Breast epithelium (tissue), 4 donors: ENCODE measurements at regions not wholly inside any gene's neighbourhood (a gene's known extent, or its start where the extent isn't known, plus 50 kb on each side); places are given as distances from the start of the nearest gene placed in this dataset.
"Not testable (repeated sequence)": the region's sequence is repeated elsewhere in the genome, so short reads cannot be mapped to it uniquely, and the experiment has no call there.

Experiments used
- DNase-seq, 2 donors: peaks; one replicate each; pipeline ENCODE4 v3.0.0-alpha.2; 2019; ENCODE audit warnings: low spot score in 2 of 2
- H3K27ac ChIP-seq, 2 donors: fragments of 200-600 bp; sonication (generic) in 1 of 2; one replicate each; pipeline ENCODE4 v1.5.1; 2016 to 2019; ENCODE audit warnings: mild to moderate bottlenecking in 1 of 2
- H3K27me3 ChIP-seq, 2 donors: fragments of 200-600 bp; sonication (generic) in 1 of 2; one replicate each; pipeline versions ENCODE4 v1.5.1 to v1.6.0; 2017 to 2019; ENCODE audit warnings: control low read depth in 1 of 2, mild to moderate bottlenecking in 1 of 2
- H3K36me3 ChIP-seq: fragments of 200-600 bp; one replicate; pipeline ENCODE4 v1.5.1; 2019
- H3K4me1 ChIP-seq, 2 donors: fragments of 200-600 bp; sonication (generic); one replicate each; pipeline ENCODE4 v1.5.1; 2016 to 2019; ENCODE audit warnings: control low read depth in 1 of 2
- H3K4me3 ChIP-seq, 3 donors: fragments of 200-600 bp; sonication (generic); 1 replicate in 2 of 3; 2 replicates in 1 of 3; pipeline ENCODE4 v1.5.1; 2016 to 2019; ENCODE audit warnings: mild to moderate bottlenecking in 3 of 3, moderate library complexity in 2 of 3
- H3K9me3 ChIP-seq, 2 donors: fragments of 200-600 bp; sonication (generic) in 1 of 2; one replicate each; pipeline ENCODE4 v1.5.1; 2016 to 2019; ENCODE audit warnings: control low read depth in 1 of 2
- POLR2A ChIP-seq: fragments of 450-650 bp; IDR thresholded peaks from one replicate; pipeline ENCODE4 v1.6.1; 2016; ENCODE audit warnings: antibody characterized with exemption, mild to moderate bottlenecking, moderate library complexity
- POLR2AphosphoS5 ChIP-seq, 3 donors: sonication (generic); formaldehyde crosslinking; IDR thresholded peaks; one replicate each; pipeline ENCODE4 v1.6.1; 2017; ENCODE audit warnings: antibody characterized with exemption in 3 of 3
- intact Hi-C: fragments of 100-400 bp; cut with DNase I; formaldehyde crosslinking; loops from one replicate; pipeline ENCODE4 v1.15.1; 2023; ENCODE audit warnings: low total_unique reads
- TF ChIP-seq, protein P1 (sequence below), 3 donors: fragments of 450-650 bp; IDR thresholded peaks; one replicate each; pipeline ENCODE4 v1.5.1; 2016 to 2017; ENCODE audit warnings: antibody characterized with exemption in 3 of 3, mild to moderate bottlenecking in 3 of 3, moderate library complexity in 3 of 3

DNA sequence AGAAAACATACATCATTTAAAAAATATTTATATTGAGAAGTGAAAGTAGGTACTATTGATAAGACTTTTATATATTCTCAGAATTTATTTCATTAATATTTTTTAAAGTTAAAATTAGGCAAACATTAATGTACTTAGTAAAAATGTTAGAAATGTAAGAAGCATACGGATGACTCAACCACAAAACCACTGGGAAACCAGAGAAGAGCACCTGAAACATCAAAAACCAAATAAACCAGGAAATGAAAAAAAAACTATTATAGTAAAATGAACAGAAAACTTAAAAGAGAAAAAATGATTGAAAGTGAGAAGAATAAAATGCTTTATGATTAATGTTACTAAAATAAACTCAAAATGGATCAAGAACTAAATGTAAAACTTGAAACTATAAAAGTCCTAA is 233.2 kb upstream of the DAB2 start:
- Histone ChIP-seq H3K4me3 (no peak overlapping the region), H3K9me3 (no peaks in the 10 kb centered on the region), H3K36me3 (no peaks in the 10 kb centered on the region), H3K4me1 (no peaks in the 10 kb centered on the region), H3K27me3 (no peaks in the 10 kb centered on the region), H3K27ac (no peak overlapping the region)
- TF ChIP-seq POLR2AphosphoS5 (IDR thresholded peaks at IDR 0.05) (no peak), POLR2A (no peak)
- TF ChIP-seq, protein P1, sequence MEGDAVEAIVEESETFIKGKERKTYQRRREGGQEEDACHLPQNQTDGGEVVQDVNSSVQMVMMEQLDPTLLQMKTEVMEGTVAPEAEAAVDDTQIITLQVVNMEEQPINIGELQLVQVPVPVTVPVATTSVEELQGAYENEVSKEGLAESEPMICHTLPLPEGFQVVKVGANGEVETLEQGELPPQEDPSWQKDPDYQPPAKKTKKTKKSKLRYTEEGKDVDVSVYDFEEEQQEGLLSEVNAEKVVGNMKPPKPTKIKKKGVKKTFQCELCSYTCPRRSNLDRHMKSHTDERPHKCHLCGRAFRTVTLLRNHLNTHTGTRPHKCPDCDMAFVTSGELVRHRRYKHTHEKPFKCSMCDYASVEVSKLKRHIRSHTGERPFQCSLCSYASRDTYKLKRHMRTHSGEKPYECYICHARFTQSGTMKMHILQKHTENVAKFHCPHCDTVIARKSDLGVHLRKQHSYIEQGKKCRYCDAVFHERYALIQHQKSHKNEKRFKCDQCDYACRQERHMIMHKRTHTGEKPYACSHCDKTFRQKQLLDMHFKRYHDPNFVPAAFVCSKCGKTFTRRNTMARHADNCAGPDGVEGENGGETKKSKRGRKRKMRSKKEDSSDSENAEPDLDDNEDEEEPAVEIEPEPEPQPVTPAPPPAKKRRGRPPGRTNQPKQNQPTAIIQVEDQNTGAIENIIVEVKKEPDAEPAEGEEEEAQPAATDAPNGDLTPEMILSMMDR (IDR thresholded peaks at IDR 0.05) = no peak
- intact Hi-C loops = no loop called here
- DNase-seq = no peak

DNA sequence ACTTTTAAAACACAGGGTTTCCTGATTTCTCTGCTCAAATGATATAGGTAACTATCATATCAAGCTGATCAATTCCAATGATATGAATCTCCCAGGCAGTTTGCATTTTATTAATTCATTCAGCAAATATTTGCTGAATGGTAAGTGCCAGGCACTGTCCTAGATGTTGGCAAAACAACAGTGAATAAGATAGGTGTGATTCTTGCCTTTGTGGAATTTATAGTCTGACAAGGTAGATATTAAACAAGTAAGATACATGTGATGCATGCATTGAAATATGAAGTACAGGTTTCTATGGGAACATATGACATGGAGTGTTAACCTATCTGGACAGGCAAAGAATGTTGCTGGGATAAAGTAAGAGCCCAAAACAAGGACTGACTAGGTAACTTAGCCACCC is 231.8 kb upstream of the DAB2 start:
- H3K4me3 ChIP-seq = no peak overlapping the region
- H3K36me3 ChIP-seq = no peaks in the 10 kb centered on the region
- no peaks in the 10 kb centered on the region for H3K4me1 ChIP-seq
- DNase-seq = no peak
- H3K27me3 ChIP-seq = no peaks in the 10 kb centered on the region
- no peak overlapping the region for H3K27ac ChIP-seq
- intact Hi-C loops = no loop called here
- TF ChIP-seq POLR2AphosphoS5 (IDR thresholded peaks at IDR 0.05) = no peak
- TF ChIP-seq, protein P1 (IDR thresholded peaks at IDR 0.05) = no peak
- TF ChIP-seq POLR2A = no peak
- H3K9me3 ChIP-seq = no peaks in the 10 kb centered on the region

DNA sequence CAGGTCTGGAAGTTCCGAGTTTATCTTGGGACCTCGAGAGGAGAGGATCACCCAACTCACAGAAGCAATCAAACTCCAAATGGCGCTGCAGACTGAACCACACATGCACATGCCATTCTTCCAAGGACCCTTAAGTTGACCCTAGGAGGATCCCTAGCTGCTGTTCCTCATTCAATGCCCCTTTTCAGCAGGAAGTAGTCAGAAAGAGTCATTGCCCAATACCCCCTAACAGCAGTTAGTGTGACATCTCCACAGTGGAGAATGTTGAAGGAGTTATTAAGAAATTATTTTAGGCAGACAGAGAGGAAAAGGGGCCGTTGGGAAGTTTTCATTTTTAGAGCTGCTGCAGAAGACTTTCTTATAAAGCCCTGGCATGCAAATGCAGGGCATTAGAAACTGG is 229.9 kb upstream of the DAB2 start:
- no peaks in the 10 kb centered on the region for H3K27me3 ChIP-seq
- H3K9me3 ChIP-seq = no peaks in the 10 kb centered on the region
- no peak overlapping the region for H3K27ac ChIP-seq
- H3K4me1 ChIP-seq = no peaks in the 10 kb centered on the region
- no peaks in the 10 kb centered on the region for H3K36me3 ChIP-seq
- no peak for DNase-seq
- intact Hi-C loops = no loop called here
- no peak overlapping the region for H3K4me3 ChIP-seq
- TF ChIP-seq, protein P1 (IDR thresholded peaks at IDR 0.05) = no peak
- TF ChIP-seq POLR2AphosphoS5 (IDR thresholded peaks at IDR 0.05) (no peak), POLR2A (no peak)

DNA sequence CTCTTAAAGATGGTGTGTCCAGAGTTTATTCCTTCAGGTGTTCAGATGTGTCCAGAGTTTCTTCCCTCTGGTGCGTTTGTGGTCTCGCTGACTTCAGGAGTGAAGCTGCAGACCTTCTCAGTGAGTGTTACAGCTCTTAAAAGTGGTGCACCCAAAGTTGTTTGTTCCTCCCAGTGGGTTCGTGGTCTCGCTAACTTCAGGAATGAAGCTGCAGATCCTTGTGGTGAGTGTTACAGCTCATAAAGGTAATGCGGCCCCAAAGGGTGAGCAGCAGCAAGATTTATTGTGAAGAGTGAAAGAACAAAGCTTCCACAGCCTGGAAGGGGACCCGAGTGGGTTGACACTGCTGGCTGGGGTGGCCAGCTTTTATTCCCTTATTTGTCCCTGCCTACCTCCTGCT is 227.7 kb upstream of the DAB2 start:
- H3K9me3 ChIP-seq, H3K4me3 ChIP-seq, intact Hi-C loops, H3K36me3 ChIP-seq, H3K27me3 ChIP-seq, H3K27ac ChIP-seq, H3K4me1 ChIP-seq, DNase-seq: not testable (repeated sequence)

DNA sequence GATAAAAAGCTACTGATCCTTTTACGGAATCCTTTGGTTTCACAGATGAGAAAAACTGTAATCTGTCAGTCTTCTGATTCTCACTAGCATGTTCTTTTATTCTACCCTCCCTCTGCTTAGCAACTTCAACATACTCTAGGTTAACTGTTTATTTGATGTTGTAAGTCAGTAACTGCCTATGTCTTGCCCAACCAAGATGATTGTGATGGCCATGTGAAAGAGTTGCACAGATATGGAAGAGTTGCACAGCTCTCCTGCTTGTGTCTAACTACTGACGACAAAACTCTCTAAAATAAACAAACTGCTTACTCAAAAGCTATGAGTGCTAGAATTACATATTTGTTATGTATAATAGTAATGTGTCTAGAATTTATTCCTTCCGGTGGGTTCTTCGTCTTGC is 227.3 kb upstream of the DAB2 start:
- H3K4me1 ChIP-seq = no peaks in the 10 kb centered on the region
- H3K9me3 ChIP-seq = no peaks in the 10 kb centered on the region
- DNase-seq = no peak
- no peak overlapping the region for H3K27ac ChIP-seq
- H3K27me3 ChIP-seq = no peaks in the 10 kb centered on the region
- no peaks in the 10 kb centered on the region for H3K36me3 ChIP-seq
- no peak overlapping the region for H3K4me3 ChIP-seq
- TF ChIP-seq POLR2AphosphoS5 (IDR thresholded peaks at IDR 0.05) (no peak), POLR2A (no peak)
- TF ChIP-seq, protein P1 (IDR thresholded peaks at IDR 0.05) = no peak
- intact Hi-C loops = no loop called here
